Liver (tissue), 8 donors: ENCODE measurements at regions not wholly inside any gene's neighbourhood (a gene's known extent, or its start where the extent isn't known, plus 50 kb on each side); places are given as distances from the start of the nearest gene placed in this dataset.

Source experiments
- DNase-seq: peaks from one replicate; pipeline ENCODE4 v3.0.0-alpha.2; 2017; ENCODE audit warnings: low spot score
- H3K27ac ChIP-seq, 2 donors: one replicate each; pipeline ENCODE4 v1.7.0; 2013; ENCODE audit warnings: inconsistent platforms in 2 of 2, low read length in 2 of 2, control low read depth in 1 of 2, low read depth in 1 of 2, mild to moderate bottlenecking in 1 of 2
- H3K27me3 ChIP-seq, 4 donors: one replicate each; pipeline versions ENCODE4 v1.6.1 to v1.7.0; 2013; ENCODE audit warnings: low read length in 3 of 4, inconsistent platforms in 1 of 4, mild to moderate bottlenecking in 1 of 4, moderate library complexity in 1 of 4; ENCODE audit not compliant: control insufficient read depth in 4 of 4, insufficient read depth in 4 of 4
- H3K36me3 ChIP-seq, 4 donors: one replicate each; pipeline versions ENCODE4 v1.6.1 to v1.7.0; 2013; ENCODE audit warnings: low read length in 3 of 4, mild to moderate bottlenecking in 3 of 4, low read depth in 1 of 4, moderate library complexity in 1 of 4; ENCODE audit not compliant: control insufficient read depth in 4 of 4, insufficient read depth in 3 of 4
- H3K4me1 ChIP-seq, 4 donors: one replicate each; pipeline versions ENCODE4 v1.6.1 to v1.7.0; 2013; ENCODE audit warnings: low read length in 3 of 4, mild to moderate bottlenecking in 3 of 4, moderate library complexity in 1 of 4; ENCODE audit not compliant: control insufficient read depth in 4 of 4, insufficient read depth in 4 of 4
- H3K4me3 ChIP-seq, 3 donors: one replicate each; pipeline versions ENCODE4 v1.6.1 to v1.7.0; 2013; ENCODE audit warnings: low read length in 3 of 3, control low read depth in 1 of 3, low read depth in 1 of 3, mild to moderate bottlenecking in 1 of 3
- H3K9ac ChIP-seq, 2 donors: one replicate each; pipeline ENCODE4 v1.7.0; 2013; ENCODE audit warnings: low read length in 2 of 2, mild to moderate bottlenecking in 2 of 2, moderate library complexity in 2 of 2, control low read depth in 1 of 2, low read depth in 1 of 2
- H3K9me3 ChIP-seq, 4 donors: one replicate each; pipeline versions ENCODE4 v1.6.1 to v1.7.0; 2013; ENCODE audit warnings: low read length in 3 of 4; ENCODE audit not compliant: control insufficient read depth in 4 of 4
- EGR1 ChIP-seq, 2 donors: IDR thresholded peaks; 2 replicates each; pipeline ENCODE4 v1.6.1; 2016 to 2018; ENCODE audit warnings: antibody characterized with exemption in 2 of 2, low read depth in 2 of 2
- FOXA1 ChIP-seq: IDR thresholded peaks from 2 replicates; pipeline ENCODE4 v1.6.1; 2016; ENCODE audit warnings: antibody characterized with exemption
- FOXA2 ChIP-seq: IDR thresholded peaks from 2 replicates; pipeline ENCODE4 v1.6.1; 2016; ENCODE audit warnings: antibody characterized with exemption
- GABPA ChIP-seq, 2 donors: IDR thresholded peaks in 1 of 2; conservative IDR thresholded peaks in 1 of 2; 2 replicates each; pipeline ENCODE4 v1.6.1; 2016; ENCODE audit warnings: antibody characterized with exemption in 2 of 2, mild to moderate bottlenecking in 1 of 2, moderate library complexity in 1 of 2
- HNF4A ChIP-seq, 2 donors: conservative IDR thresholded peaks; 2 replicates each; pipeline ENCODE4 v1.6.1; 2016; ENCODE audit warnings: antibody characterized with exemption in 2 of 2, mild to moderate bottlenecking in 2 of 2
- HNF4G ChIP-seq: IDR thresholded peaks from 2 replicates; pipeline ENCODE4 v1.6.1; 2016; ENCODE audit warnings: antibody characterized with exemption
- JUND ChIP-seq, 2 donors: IDR thresholded peaks; 2 replicates each; pipeline ENCODE4 v1.6.1; 2016; ENCODE audit warnings: antibody characterized with exemption in 2 of 2
- RAD21 ChIP-seq, 2 donors: IDR thresholded peaks; 2 replicates each; pipeline ENCODE4 v1.6.1; 2016; ENCODE audit warnings: antibody characterized with exemption in 2 of 2, mild to moderate bottlenecking in 2 of 2
- RXRA ChIP-seq, 2 donors: IDR thresholded peaks; 2 replicates each; pipeline ENCODE4 v1.6.1; 2017 to 2018; ENCODE audit warnings: antibody characterized with exemption in 2 of 2, mild to moderate bottlenecking in 1 of 2
- SP1 ChIP-seq: IDR thresholded peaks from 2 replicates; pipeline ENCODE4 v1.6.1; 2018; ENCODE audit warnings: antibody characterized with exemption, mild to moderate bottlenecking
- TAF1 ChIP-seq: conservative IDR thresholded peaks from 2 replicates; pipeline ENCODE4 v1.6.1; 2016; ENCODE audit warnings: antibody characterized with exemption, mild to moderate bottlenecking
- YY1 ChIP-seq: IDR thresholded peaks from 2 replicates; pipeline ENCODE4 v1.6.1; 2016; ENCODE audit warnings: antibody characterized with exemption, mild to moderate bottlenecking
- WGBS: extraction: QIAGEN DNeasy Blood & Tissue Kit; methylation state at CpG from one replicate; pipeline ENCODE4 v1.1.7; 2013; 5-methylcytosine and 5-hydroxymethylcytosine counted together
- TF ChIP-seq, protein P1 (sequence below): IDR thresholded peaks from 2 replicates; pipeline ENCODE4 v1.6.1; 2016; ENCODE audit warnings: antibody characterized with exemption
- TF ChIP-seq, protein P2 (sequence below): IDR thresholded peaks from 2 replicates; pipeline ENCODE4 v1.6.1; 2016; ENCODE audit warnings: antibody characterized with exemption
- TF ChIP-seq, protein P3 (sequence below): IDR thresholded peaks from 2 replicates; pipeline ENCODE4 v1.6.1; 2016; ENCODE audit warnings: antibody characterized with exemption, mild to moderate bottlenecking
- TF ChIP-seq, protein P4 (sequence below): fragments of 150-350 bp; IDR thresholded peaks from 2 replicates; pipeline ENCODE4 v1.5.1; 2017; ENCODE audit warnings: improper control_type of control experiment, low read depth, low read length; ENCODE audit not compliant: missing input control
- TF ChIP-seq, protein P5 (sequence below): IDR thresholded peaks from 2 replicates; pipeline ENCODE4 v1.6.1; 2016; ENCODE audit warnings: antibody characterized with exemption
- donor health status: healthy.
- donor health status: healthy.
- donor health status: healthy.
- donor health status: healthy.
- donor health status: healthy.

DNA sequence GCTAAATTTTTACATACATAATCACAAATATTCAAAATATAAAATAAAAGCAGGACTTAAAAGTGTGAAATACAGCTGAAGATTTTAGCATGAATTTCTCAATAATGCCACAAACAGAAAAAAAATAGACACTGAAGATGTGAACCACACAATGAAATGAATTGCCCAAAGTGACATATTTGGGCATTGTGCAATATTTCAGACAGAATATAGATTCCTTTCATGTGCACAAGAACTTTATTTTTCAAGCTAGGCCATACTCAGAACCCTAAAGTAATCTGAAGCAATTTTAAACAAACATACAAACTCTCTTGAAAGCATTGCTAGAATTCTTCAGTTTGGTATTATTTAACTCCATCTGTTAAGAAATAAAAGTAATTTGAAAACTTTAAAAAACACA lies 764.1 kb downstream of the STIM2 start:
- Histone ChIP-seq H3K4me1 (no peaks in the 10 kb centered on the region), H3K27me3 (no peaks in the 10 kb centered on the region), H3K9ac (no peak overlapping the region), H3K27ac (no peak overlapping the region), H3K9me3 (no peaks in the 10 kb centered on the region), H3K36me3 (no peaks in the 10 kb centered on the region), H3K4me3 (no peak overlapping the region)
- DNase-seq = no peak
- no peak for TF ChIP-seq RAD21 (IDR thresholded peaks at IDR 0.05)
- TF ChIP-seq, protein P1, sequence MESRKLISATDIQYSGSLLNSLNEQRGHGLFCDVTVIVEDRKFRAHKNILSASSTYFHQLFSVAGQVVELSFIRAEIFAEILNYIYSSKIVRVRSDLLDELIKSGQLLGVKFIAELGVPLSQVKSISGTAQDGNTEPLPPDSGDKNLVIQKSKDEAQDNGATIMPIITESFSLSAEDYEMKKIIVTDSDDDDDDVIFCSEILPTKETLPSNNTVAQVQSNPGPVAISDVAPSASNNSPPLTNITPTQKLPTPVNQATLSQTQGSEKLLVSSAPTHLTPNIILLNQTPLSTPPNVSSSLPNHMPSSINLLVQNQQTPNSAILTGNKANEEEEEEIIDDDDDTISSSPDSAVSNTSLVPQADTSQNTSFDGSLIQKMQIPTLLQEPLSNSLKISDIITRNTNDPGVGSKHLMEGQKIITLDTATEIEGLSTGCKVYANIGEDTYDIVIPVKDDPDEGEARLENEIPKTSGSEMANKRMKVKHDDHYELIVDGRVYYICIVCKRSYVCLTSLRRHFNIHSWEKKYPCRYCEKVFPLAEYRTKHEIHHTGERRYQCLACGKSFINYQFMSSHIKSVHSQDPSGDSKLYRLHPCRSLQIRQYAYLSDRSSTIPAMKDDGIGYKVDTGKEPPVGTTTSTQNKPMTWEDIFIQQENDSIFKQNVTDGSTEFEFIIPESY = no peak
- TF ChIP-seq EGR1 (IDR thresholded peaks at IDR 0.05; ENCODE audit: low read depth in 2 of 2) = no peak
- TF ChIP-seq JUND (IDR thresholded peaks at IDR 0.05) = no peak
- TF ChIP-seq, protein P2, sequence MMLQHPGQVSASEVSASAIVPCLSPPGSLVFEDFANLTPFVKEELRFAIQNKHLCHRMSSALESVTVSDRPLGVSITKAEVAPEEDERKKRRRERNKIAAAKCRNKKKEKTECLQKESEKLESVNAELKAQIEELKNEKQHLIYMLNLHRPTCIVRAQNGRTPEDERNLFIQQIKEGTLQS = no peak
- TF ChIP-seq SP1 = no peak
- no peak for TF ChIP-seq RXRA (IDR thresholded peaks at IDR 0.05)
- no peak for TF ChIP-seq TAF1
- TF ChIP-seq GABPA (IDR thresholded peaks at IDR 0.05 in 1 of 2, conservative IDR thresholded peaks at IDR 0.05 in 1 of 2) = no peak
- TF ChIP-seq HNF4A (conservative IDR thresholded peaks at IDR 0.05) = no peak
- TF ChIP-seq, protein P3, sequence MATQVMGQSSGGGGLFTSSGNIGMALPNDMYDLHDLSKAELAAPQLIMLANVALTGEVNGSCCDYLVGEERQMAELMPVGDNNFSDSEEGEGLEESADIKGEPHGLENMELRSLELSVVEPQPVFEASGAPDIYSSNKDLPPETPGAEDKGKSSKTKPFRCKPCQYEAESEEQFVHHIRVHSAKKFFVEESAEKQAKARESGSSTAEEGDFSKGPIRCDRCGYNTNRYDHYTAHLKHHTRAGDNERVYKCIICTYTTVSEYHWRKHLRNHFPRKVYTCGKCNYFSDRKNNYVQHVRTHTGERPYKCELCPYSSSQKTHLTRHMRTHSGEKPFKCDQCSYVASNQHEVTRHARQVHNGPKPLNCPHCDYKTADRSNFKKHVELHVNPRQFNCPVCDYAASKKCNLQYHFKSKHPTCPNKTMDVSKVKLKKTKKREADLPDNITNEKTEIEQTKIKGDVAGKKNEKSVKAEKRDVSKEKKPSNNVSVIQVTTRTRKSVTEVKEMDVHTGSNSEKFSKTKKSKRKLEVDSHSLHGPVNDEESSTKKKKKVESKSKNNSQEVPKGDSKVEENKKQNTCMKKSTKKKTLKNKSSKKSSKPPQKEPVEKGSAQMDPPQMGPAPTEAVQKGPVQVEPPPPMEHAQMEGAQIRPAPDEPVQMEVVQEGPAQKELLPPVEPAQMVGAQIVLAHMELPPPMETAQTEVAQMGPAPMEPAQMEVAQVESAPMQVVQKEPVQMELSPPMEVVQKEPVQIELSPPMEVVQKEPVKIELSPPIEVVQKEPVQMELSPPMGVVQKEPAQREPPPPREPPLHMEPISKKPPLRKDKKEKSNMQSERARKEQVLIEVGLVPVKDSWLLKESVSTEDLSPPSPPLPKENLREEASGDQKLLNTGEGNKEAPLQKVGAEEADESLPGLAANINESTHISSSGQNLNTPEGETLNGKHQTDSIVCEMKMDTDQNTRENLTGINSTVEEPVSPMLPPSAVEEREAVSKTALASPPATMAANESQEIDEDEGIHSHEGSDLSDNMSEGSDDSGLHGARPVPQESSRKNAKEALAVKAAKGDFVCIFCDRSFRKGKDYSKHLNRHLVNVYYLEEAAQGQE = no peak
- TF ChIP-seq, protein P4, sequence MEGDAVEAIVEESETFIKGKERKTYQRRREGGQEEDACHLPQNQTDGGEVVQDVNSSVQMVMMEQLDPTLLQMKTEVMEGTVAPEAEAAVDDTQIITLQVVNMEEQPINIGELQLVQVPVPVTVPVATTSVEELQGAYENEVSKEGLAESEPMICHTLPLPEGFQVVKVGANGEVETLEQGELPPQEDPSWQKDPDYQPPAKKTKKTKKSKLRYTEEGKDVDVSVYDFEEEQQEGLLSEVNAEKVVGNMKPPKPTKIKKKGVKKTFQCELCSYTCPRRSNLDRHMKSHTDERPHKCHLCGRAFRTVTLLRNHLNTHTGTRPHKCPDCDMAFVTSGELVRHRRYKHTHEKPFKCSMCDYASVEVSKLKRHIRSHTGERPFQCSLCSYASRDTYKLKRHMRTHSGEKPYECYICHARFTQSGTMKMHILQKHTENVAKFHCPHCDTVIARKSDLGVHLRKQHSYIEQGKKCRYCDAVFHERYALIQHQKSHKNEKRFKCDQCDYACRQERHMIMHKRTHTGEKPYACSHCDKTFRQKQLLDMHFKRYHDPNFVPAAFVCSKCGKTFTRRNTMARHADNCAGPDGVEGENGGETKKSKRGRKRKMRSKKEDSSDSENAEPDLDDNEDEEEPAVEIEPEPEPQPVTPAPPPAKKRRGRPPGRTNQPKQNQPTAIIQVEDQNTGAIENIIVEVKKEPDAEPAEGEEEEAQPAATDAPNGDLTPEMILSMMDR = no peak
- no peak for TF ChIP-seq FOXA1
- no peak for TF ChIP-seq FOXA2

DNA sequence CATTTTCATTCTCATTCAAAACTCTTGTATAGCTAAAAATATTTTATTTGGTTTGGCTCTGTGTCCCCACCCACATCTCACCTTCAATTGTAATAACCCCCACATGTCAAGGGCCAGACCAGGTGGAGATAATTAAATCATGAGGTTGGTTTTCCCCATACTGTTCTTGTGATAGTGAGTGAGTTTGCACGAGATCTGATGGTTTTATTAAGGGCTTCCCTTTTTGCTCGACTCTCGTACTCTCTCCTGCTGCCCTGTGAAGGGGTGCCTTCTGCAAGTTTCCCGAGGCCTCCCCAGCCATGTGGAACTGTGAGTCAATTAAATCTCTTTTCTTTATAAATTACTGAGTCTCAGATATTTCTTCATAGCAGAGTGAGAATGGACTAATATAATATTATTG lies 768.0 kb downstream of the STIM2 start:
- H3K36me3 ChIP-seq = no peaks in the 10 kb centered on the region
- TF ChIP-seq FOXA2 (no peak), HNF4G (no peak), SP1 (no peak), RAD21 (IDR thresholded peaks at IDR 0.05) (no peak), HNF4A (conservative IDR thresholded peaks at IDR 0.05) (no peak), YY1 (no peak), TAF1 (no peak), RXRA (IDR thresholded peaks at IDR 0.05) (no peak), EGR1 (IDR thresholded peaks at IDR 0.05; ENCODE audit: low read depth in 2 of 2) (no peak), JUND (IDR thresholded peaks at IDR 0.05) (no peak)
- TF ChIP-seq, protein P5, sequence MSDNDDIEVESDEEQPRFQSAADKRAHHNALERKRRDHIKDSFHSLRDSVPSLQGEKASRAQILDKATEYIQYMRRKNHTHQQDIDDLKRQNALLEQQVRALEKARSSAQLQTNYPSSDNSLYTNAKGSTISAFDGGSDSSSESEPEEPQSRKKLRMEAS = no peak
- TF ChIP-seq, protein P2 = no peak
- TF ChIP-seq, protein P4 = no peak
- H3K4me3 ChIP-seq = no peak overlapping the region
- no peaks in the 10 kb centered on the region for H3K9me3 ChIP-seq
- DNase-seq = no peak
- no peak overlapping the region for H3K27ac ChIP-seq
- no peaks in the 10 kb centered on the region for H3K27me3 ChIP-seq
- WGBS = 76% methylated on average over 4 of the region's 4 CpGs
- H3K9ac ChIP-seq = no peak overlapping the region
- H3K4me1 ChIP-seq = no peaks in the 10 kb centered on the region
